ENCODE measurements at regions not wholly inside any gene's neighbourhood (a gene's known extent, or its start where the extent isn't known, plus 50 kb on each side); places are given as distances from the start of the nearest gene placed in this dataset.

DNA sequence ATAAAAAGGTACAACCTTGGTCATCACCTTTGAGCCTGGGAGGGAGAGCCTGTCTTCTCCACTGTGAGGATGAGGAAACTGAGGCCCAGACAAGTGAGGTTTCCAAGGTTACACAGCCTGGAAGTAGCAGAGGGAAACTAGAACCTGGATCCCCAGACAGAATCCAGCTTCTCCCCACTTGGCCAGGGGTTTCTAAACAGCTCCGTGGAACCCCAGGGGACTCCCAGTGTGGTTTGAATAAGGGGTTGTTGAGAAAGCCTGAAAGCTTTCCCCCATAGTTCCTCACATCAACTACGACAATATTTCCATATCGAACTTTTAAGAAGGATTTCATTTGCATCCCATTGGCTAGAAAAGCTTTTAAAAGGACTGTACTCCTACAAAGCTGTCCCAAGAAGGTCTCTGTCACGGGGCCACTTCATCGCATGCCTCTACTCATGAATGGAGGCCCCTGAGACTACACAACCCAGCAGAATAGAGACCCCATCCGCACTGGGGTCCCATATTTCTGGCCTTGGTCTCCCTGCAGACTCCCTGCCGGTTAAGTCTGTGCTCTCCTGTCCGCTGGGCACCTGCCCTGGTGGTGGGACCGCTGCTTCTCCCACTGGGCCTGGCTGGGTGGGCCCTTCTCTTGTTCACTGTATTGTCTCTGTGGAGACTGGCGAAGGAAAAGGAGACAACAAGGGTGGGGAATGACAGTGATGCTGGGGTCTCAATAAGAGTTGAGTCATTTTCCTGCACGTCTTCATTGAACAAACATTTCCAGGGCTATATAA lies 178.5 kb downstream of the SMAD6 start:
- Histone ChIP-seq H3K9me1 (ENCODE audit: insufficient read depth, low read length) (peaks cover 36% of the 10 kb centered on the region), H3K14ac (replicated peaks; ENCODE audit: low read depth, low read length) (0 out of 2 replicates have a peak overlapping the region, but pooled peaks have one; percentile 30), H4K5ac (ENCODE audit: low read depth, low read length) (no peak overlapping the region), H2BK5ac (ENCODE audit: low read depth, low read length, poor library complexity, severe bottlenecking) (no peak overlapping the region), H2BK120ac (ENCODE audit: low read depth, low read length) (peak overlapping the region; percentile 56; the same call in 1 of the 2 replicates), H2AK9ac (replicated peaks; ENCODE audit: low read depth, low read length, poor library complexity) (peak overlapping the region; percentile 37), H3K4me3 (ENCODE audit: insufficient read depth, low read depth, low read length) (no peak overlapping the region), H3K4me2 (ENCODE audit: low read depth, low read length) (no peak overlapping the region), H3K56ac (ENCODE audit: extremely low read depth, insufficient read depth, low read length) (no peak overlapping the region), H4K8ac (ENCODE audit: low read depth in 2 of 2, low read length in 2 of 2) (no peak overlapping the region; a peak in 1 of 4 replicates), H3K18ac (ENCODE audit: low read depth, low read length) (peak overlapping the region; percentile 20; the same call in 1 of the 2 replicates), H3K27ac (ENCODE audit: insufficient read depth, low read length) (no peak overlapping the region), H2BK20ac (ENCODE audit: low read depth, low read length) (peak overlapping the region; percentile 48; the same call in 1 of the 2 replicates), H3K36me3 (ENCODE audit: control insufficient read depth, insufficient read depth, low read length) (no peaks in the 10 kb centered on the region), H2AFZ (replicated peaks; ENCODE audit: low read length, poor library complexity) (no peak overlapping the region), H3K9me3 (ENCODE audit: control insufficient read depth, insufficient read depth, low read length) (0 out of 2 replicates have a peak, but pooled peaks cover 4% of the 10 kb centered on the region), H4K20me1 (ENCODE audit: insufficient read depth, low read length) (peaks cover 9% of the 10 kb centered on the region; the same call in 1 of the 2 replicates), H3K4me1 (ENCODE audit: control insufficient read depth, insufficient read depth, low read length) (peaks cover 17% of the 10 kb centered on the region), H2BK15ac (ENCODE audit: low read depth, low read length) (peak overlapping the region; percentile 55; the same call in 1 of the 3 replicates), H4K91ac (ENCODE audit: insufficient read depth, low read depth, low read length) (peak overlapping the region; percentile 39; the same call in 1 of the 2 replicates), H3K79me1 (ENCODE audit: low read depth in 1 of 2, low read length in 2 of 2) (peaks cover 0 to 22% of the 10 kb centered on the region in 2 experiments; a peak in 2 of 4 replicates), H3K4ac (ENCODE audit: low read depth, low read length) (no peak overlapping the region), H3K9ac (ENCODE audit: low read depth, low read length) (no peak overlapping the region), H2AK5ac (ENCODE audit: low read depth, low read length) (peak overlapping the region; percentile 99), H3K23ac (ENCODE audit: low read depth, low read length) (peak overlapping the region; percentile 45; the same call in 1 of the 2 replicates), H3K27me3 (ENCODE audit: control insufficient read depth, insufficient read depth, low read length) (peaks cover 3% of the 10 kb centered on the region; the same call in 1 of the 2 replicates)
- dilution Hi-C loops (cut with HindIII; ENCODE audit: low sequenced_read_pairs, unreplicated experiment), result no loop called here
- 100% methylated on average over 1 of the region's 11 CpGs; no CpG with 5 or more reads in 1 of the 2 experiments for WGBS, 2 experiments (ENCODE audit: extremely low coverage in 2 of 2, insufficient read length in 1 of 2)
- CTCF ChIA-PET, result no interaction called here
- BruUV-seq (replicated peaks), result no TSS peak
- ATAC-seq (ENCODE audit: low read depth), result no peak
- intact Hi-C loops (cut with micrococcal nuclease), result no loop called here
- in situ Hi-C loops (cut with MboI; ENCODE audit: low sequenced_read_pairs), result no loop called here
- no peak for DNase-seq
- POLR2A ChIA-PET (ENCODE audit: unreplicated experiment), result no interaction called here
- TF ChIP-seq MAZ (IDR thresholded peaks at IDR 0.05; ENCODE audit: borderline replicate concordance, low read depth, low read length) (no peak), SMC3 (IDR thresholded peaks at IDR 0.05; ENCODE audit: low read depth, low read length) (no peak), RFX5 (IDR thresholded peaks at IDR 0.05; ENCODE audit: low read depth, low read length) (no peak), CHD1 (IDR thresholded peaks at IDR 0.05; ENCODE audit: low read depth, low read length) (no peak), MAFK (IDR thresholded peaks at IDR 0.05; ENCODE audit: low read depth, low read length) (no peak), BHLHE40 (IDR thresholded peaks at IDR 0.05; ENCODE audit: low read depth, low read length) (no peak), RCOR1 (IDR thresholded peaks at IDR 0.05; ENCODE audit: insufficient replicate concordance, low read length) (no peak), CEBPB (IDR thresholded peaks at IDR 0.05; ENCODE audit: low read depth, low read length) (no peak), FOS (IDR thresholded peaks at IDR 0.05; ENCODE audit: low read depth, low read length) (no peak), MXI1 (IDR thresholded peaks at IDR 0.05; ENCODE audit: borderline replicate concordance, low read depth, low read length) (no peak), NFE2L2 (IDR thresholded peaks at IDR 0.05; ENCODE audit: low read depth, low read length) (no peak)
- TF ChIP-seq, protein P1, sequence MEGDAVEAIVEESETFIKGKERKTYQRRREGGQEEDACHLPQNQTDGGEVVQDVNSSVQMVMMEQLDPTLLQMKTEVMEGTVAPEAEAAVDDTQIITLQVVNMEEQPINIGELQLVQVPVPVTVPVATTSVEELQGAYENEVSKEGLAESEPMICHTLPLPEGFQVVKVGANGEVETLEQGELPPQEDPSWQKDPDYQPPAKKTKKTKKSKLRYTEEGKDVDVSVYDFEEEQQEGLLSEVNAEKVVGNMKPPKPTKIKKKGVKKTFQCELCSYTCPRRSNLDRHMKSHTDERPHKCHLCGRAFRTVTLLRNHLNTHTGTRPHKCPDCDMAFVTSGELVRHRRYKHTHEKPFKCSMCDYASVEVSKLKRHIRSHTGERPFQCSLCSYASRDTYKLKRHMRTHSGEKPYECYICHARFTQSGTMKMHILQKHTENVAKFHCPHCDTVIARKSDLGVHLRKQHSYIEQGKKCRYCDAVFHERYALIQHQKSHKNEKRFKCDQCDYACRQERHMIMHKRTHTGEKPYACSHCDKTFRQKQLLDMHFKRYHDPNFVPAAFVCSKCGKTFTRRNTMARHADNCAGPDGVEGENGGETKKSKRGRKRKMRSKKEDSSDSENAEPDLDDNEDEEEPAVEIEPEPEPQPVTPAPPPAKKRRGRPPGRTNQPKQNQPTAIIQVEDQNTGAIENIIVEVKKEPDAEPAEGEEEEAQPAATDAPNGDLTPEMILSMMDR (conservative IDR thresholded peaks at IDR 0.05; ENCODE audit: low read depth, low read length), result no peak
- TF ChIP-seq, protein P2, sequence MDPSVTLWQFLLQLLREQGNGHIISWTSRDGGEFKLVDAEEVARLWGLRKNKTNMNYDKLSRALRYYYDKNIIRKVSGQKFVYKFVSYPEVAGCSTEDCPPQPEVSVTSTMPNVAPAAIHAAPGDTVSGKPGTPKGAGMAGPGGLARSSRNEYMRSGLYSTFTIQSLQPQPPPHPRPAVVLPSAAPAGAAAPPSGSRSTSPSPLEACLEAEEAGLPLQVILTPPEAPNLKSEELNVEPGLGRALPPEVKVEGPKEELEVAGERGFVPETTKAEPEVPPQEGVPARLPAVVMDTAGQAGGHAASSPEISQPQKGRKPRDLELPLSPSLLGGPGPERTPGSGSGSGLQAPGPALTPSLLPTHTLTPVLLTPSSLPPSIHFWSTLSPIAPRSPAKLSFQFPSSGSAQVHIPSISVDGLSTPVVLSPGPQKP (IDR thresholded peaks at IDR 0.05; ENCODE audit: borderline replicate concordance, low read depth, low read length), result no peak
- TF ChIP-seq, protein P3, sequence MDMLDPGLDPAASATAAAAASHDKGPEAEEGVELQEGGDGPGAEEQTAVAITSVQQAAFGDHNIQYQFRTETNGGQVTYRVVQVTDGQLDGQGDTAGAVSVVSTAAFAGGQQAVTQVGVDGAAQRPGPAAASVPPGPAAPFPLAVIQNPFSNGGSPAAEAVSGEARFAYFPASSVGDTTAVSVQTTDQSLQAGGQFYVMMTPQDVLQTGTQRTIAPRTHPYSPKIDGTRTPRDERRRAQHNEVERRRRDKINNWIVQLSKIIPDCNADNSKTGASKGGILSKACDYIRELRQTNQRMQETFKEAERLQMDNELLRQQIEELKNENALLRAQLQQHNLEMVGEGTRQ (IDR thresholded peaks at IDR 0.05; ENCODE audit: low read depth, low read length), result no peak
